IMR-90 (cell line): ENCODE measurements at regions not wholly inside any gene's neighbourhood (a gene's known extent, or its start where the extent isn't known, plus 50 kb on each side); places are given as distances from the start of the nearest gene placed in this dataset.

ENCODE experiments used
- ATAC-seq: fragments of 200-7000 bp; cut with Tn5 transposase; 2 replicates; pipeline ENCODE4 v1.9.1; 2020; ENCODE audit warnings: low read depth, mild to moderate bottlenecking, moderate library complexity
- BruUV-seq: library from RNA; stranded (reverse); fragments of 400-500 nt; replicated peaks from 2 replicates; lab custom pipeline; 2021; lab: Mats Ljungman, UMichigan
- CTCF ChIA-PET: fragments of 300-600 bp; formaldehyde crosslinking; extraction: SDS; loops from one replicate; lab custom pipeline; 2021; ENCODE audit warnings: antibody characterized with exemption; lab: Yijun Ruan, JAX
- POLR2A ChIA-PET: fragments of 300-600 bp; sonication (Branson Sonifier 250); formaldehyde crosslinking; loops from one replicate; lab custom pipeline; 2022; ENCODE audit warnings: antibody characterized with exemption; ENCODE audit not compliant: unreplicated experiment; lab: Charles Lee
- DNase-seq: peaks from one replicate; pipeline ENCODE4 v3.0.0; 2013
- H2AFZ ChIP-seq: replicated peaks from 2 replicates; pipeline ENCODE3; 2013; ENCODE audit warnings: low read length, mild to moderate bottlenecking; ENCODE audit not compliant: poor library complexity
- H2AK5ac ChIP-seq: 2 replicates; pipeline ENCODE4 v1.6.1; 2013; ENCODE audit warnings: low read depth, low read length, inconsistent platforms
- H2AK9ac ChIP-seq: replicated peaks from 2 replicates; pipeline ENCODE3; 2013; ENCODE audit warnings: mild to moderate bottlenecking, low read depth, low read length, moderate library complexity; ENCODE audit not compliant: poor library complexity
- H2BK120ac ChIP-seq: 2 replicates; pipeline ENCODE4 v1.6.1; 2013; ENCODE audit warnings: low read depth, low read length, inconsistent platforms
- H2BK15ac ChIP-seq: 3 replicates; pipeline ENCODE4 v1.6.1; 2013; ENCODE audit warnings: low read depth, low read length, inconsistent platforms
- H2BK20ac ChIP-seq: 2 replicates; pipeline ENCODE4 v1.6.1; 2013; ENCODE audit warnings: low read depth, mild to moderate bottlenecking, inconsistent platforms, low read length, moderate library complexity
- H2BK5ac ChIP-seq: 2 replicates; pipeline ENCODE4 v1.6.1; 2013; ENCODE audit warnings: mild to moderate bottlenecking, low read depth, low read length, inconsistent platforms; ENCODE audit not compliant: poor library complexity, severe bottlenecking
- H3K14ac ChIP-seq: replicated peaks from 2 replicates; pipeline ENCODE4 v1.6.1; 2013; ENCODE audit warnings: low read depth, low read length, inconsistent platforms
- H3K18ac ChIP-seq: 2 replicates; pipeline ENCODE4 v1.6.1; 2013; ENCODE audit warnings: low read depth, low read length, control low read depth
- H3K23ac ChIP-seq: 2 replicates; pipeline ENCODE4 v1.6.1; 2013; ENCODE audit warnings: low read depth, low read length, inconsistent platforms
- H3K27ac ChIP-seq: 2 replicates; pipeline ENCODE4 v1.5.1; 2013; ENCODE audit warnings: mild to moderate bottlenecking, control low read depth, low read length; ENCODE audit not compliant: insufficient read depth
- H3K27me3 ChIP-seq: 2 replicates; pipeline ENCODE4 v1.6.1; 2013; ENCODE audit warnings: low read length; ENCODE audit not compliant: control insufficient read depth, insufficient read depth
- H3K36me3 ChIP-seq: 2 replicates; pipeline ENCODE4 v1.6.1; 2013; ENCODE audit warnings: low read length, mixed read lengths; ENCODE audit not compliant: control insufficient read depth, insufficient read depth
- H3K4ac ChIP-seq: 2 replicates; pipeline ENCODE4 v1.6.1; 2013; ENCODE audit warnings: low read depth, low read length, inconsistent platforms
- H3K4me1 ChIP-seq: 2 replicates; pipeline ENCODE4 v1.6.1; 2013; ENCODE audit warnings: low read length, mixed read lengths; ENCODE audit not compliant: control insufficient read depth, insufficient read depth
- H3K4me2 ChIP-seq: 2 replicates; pipeline ENCODE4 v1.6.1; 2013; ENCODE audit warnings: low read depth, mild to moderate bottlenecking, control low read depth, low read length, moderate library complexity
- H3K4me3 ChIP-seq: 2 replicates; pipeline ENCODE4 v1.5.1; 2013; ENCODE audit warnings: low read depth, mild to moderate bottlenecking, control low read depth, low read length, moderate library complexity; ENCODE audit not compliant: insufficient read depth
- H3K56ac ChIP-seq: 2 replicates; pipeline ENCODE4 v1.6.1; 2013; ENCODE audit warnings: low read length, inconsistent platforms; ENCODE audit not compliant: insufficient read depth; ENCODE audit errors: extremely low read depth
- H3K79me1 ChIP-seq, 2 experiments: 2 replicates each; pipeline ENCODE4 v1.6.1; 2013; ENCODE audit warnings: low read length in 2 of 2, inconsistent platforms in 1 of 2, low read depth in 1 of 2
- H3K9ac ChIP-seq: 2 replicates; pipeline ENCODE4 v1.6.1; 2013; ENCODE audit warnings: low read depth, low read length, control low read depth
- H3K9me1 ChIP-seq: 2 replicates; pipeline ENCODE4 v1.6.1; 2013; ENCODE audit warnings: low read length, inconsistent platforms; ENCODE audit not compliant: insufficient read depth
- H3K9me3 ChIP-seq: 2 replicates; pipeline ENCODE4 v1.6.1; 2013; ENCODE audit warnings: low read length; ENCODE audit not compliant: control insufficient read depth, insufficient read depth
- H4K20me1 ChIP-seq: 2 replicates; pipeline ENCODE4 v1.6.1; 2013; ENCODE audit warnings: low read length, inconsistent platforms; ENCODE audit not compliant: insufficient read depth
- H4K5ac ChIP-seq: 2 replicates; pipeline ENCODE4 v1.6.1; 2013; ENCODE audit warnings: mild to moderate bottlenecking, low read depth, low read length, control low read depth
- H4K8ac ChIP-seq, 2 experiments: 2 replicates each; pipeline ENCODE4 v1.6.1; 2013; ENCODE audit warnings: low read depth in 2 of 2, low read length in 2 of 2, control low read depth in 1 of 2, inconsistent platforms in 1 of 2
- H4K91ac ChIP-seq: 2 replicates; pipeline ENCODE4 v1.6.1; 2013; ENCODE audit warnings: low read depth, low read length, inconsistent platforms; ENCODE audit not compliant: insufficient read depth
- CEBPB ChIP-seq: IDR thresholded peaks from 2 replicates; pipeline ENCODE4 v1.6.1; 2012; ENCODE audit warnings: low read depth, low read length, improper control_type of control experiment
- MAFK ChIP-seq: IDR thresholded peaks from 2 replicates; pipeline ENCODE4 v1.6.1; 2012; ENCODE audit warnings: low read depth, low read length, improper control_type of control experiment
- RCOR1 ChIP-seq: IDR thresholded peaks from 2 replicates; pipeline ENCODE4 v1.6.1; 2012; ENCODE audit warnings: mild to moderate bottlenecking, low read length, improper control_type of control experiment; ENCODE audit not compliant: insufficient replicate concordance
- WGBS, 2 experiments: methylation state at CpG; one replicate each; pipeline versions ENCODE4 v1.1.5 to v1.1.7; 2013; ENCODE audit warnings: missing lambda C conversion rate in 2 of 2; ENCODE audit not compliant: insufficient read length in 1 of 2; ENCODE audit errors: extremely low coverage in 2 of 2; 5-methylcytosine and 5-hydroxymethylcytosine counted together
- dilution Hi-C: fragments of 300-500 bp; cut with HindIII; formaldehyde crosslinking; loops from one replicate; pipeline ENCODE4 v1.14.3; 2018; ENCODE audit warnings: low sequenced_read_pairs; ENCODE audit not compliant: unreplicated experiment
- in situ Hi-C: fragments of 300-500 bp; cut with MboI; formaldehyde crosslinking; loops from 3 replicates; pipeline ENCODE4 v1.14.3; 2019; ENCODE audit warnings: low sequenced_read_pairs, inconsistent platforms, mixed read lengths
- intact Hi-C: fragments of 100-400 bp; cut with micrococcal nuclease; formaldehyde crosslinking; loops from 2 replicates; pipeline ENCODE4 v1.10.0; 2022

DNA sequence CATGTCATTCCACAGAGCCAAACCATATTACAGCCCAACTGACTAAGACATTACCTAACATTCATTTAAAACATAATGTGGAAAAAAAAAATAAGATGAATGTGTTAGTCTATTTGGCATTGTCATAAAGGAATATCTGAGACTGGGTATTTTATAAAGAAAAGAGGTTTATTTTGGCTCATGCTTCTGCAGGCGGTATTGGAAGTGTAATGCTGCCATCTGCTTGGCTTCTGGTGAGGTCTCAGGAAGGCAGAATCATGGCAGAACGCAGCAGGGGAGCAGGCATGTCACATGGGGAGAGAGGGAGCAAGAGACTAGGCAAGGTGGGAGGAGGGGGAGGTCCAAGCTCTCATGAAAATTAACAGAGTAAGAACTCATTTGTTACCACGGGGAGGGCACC, 504.8 kb upstream of the LRATD1 start:
- H3K4me1 ChIP-seq = no peaks in the 10 kb centered on the region
- no peak for DNase-seq

More for the DNA sequence above, 504.8 kb upstream of the LRATD1 start:
- Histone ChIP-seq H3K4me3 (no peak overlapping the region), H4K91ac (no peak overlapping the region), H3K14ac (no peak overlapping the region), H3K23ac (no peak overlapping the region), H3K56ac (no peak overlapping the region), H2AK9ac (no peak overlapping the region), H3K27ac (no peak overlapping the region), H3K9ac (no peak overlapping the region), H2BK15ac (no peak overlapping the region), H2AK5ac (no peak overlapping the region), H3K4ac (no peak overlapping the region), H3K9me1 (no peaks in the 10 kb centered on the region), H3K27me3 (no peaks in the 10 kb centered on the region), H3K79me1 (no peaks in the 10 kb centered on the region), H2BK5ac (no peak overlapping the region), H4K5ac (no peak overlapping the region), H2AFZ (no peak overlapping the region), H3K9me3 (peaks cover 7% of the 10 kb centered on the region; the same call in 1 of the 2 replicates), H3K18ac (no peak overlapping the region), H4K8ac (no peak overlapping the region), H3K36me3 (no peaks in the 10 kb centered on the region), H3K4me2 (no peak overlapping the region), H4K20me1 (no peaks in the 10 kb centered on the region), H2BK120ac (no peak overlapping the region), H2BK20ac (no peak overlapping the region)
- in situ Hi-C loops = no loop called here
- no TSS peak for BruUV-seq
- no peak for ATAC-seq
- ChIA-PET POLR2A (no interaction called here), CTCF (no interaction called here)
- dilution Hi-C loops = no loop called here
- no CpG with 5 or more reads among the region's 3 CpGs for WGBS, 2 experiments
- intact Hi-C loops = no loop called here
- TF ChIP-seq CEBPB (no peak), RCOR1 (no peak), MAFK (no peak)
